ENCODE measurements at regions not wholly inside any gene's neighbourhood (a gene's known extent, or its start where the extent isn't known, plus 50 kb on each side); places are given as distances from the start of the nearest gene placed in this dataset.
"Not testable (repeated sequence)": the region's sequence is repeated elsewhere in the genome, so short reads cannot be mapped to it uniquely, and the experiment has no call there.

- DNase-seq (ENCODE audit: low spot score): no peak
Measured at GRCh38 chr2:58769111-58769863, 528.2 kb upstream of the FANCL start.

GRCh38 chr2:58768715-58769080 is 527.6 kb upstream of the FANCL start:
- no peak for DNase-seq (ENCODE audit: low spot score)

- DNase-seq (ENCODE audit: low spot score): no peak
Measured at GRCh38 chr2:58767828-58768714, 526.9 kb upstream of the FANCL start.

GRCh38 chr2:58764338-58765104 is 523.4 kb upstream of the FANCL start:
- DNase-seq (ENCODE audit: low spot score): no peak

- peak; percentile 52 for DNase-seq (ENCODE audit: low spot score)
Measured at GRCh38 chr2:58762176-58762781, 521.2 kb upstream of the FANCL start.

- no peak for DNase-seq (ENCODE audit: low spot score)
Measured at GRCh38 chr2:58757971-58758370, 516.8 kb upstream of the FANCL start.

- DNase-seq (ENCODE audit: low spot score): no peak
Measured at GRCh38 chr2:58756336-58756735, 515.2 kb upstream of the FANCL start.

- not testable (repeated sequence) for DNase-seq (ENCODE audit: low spot score)
Measured at GRCh38 chr2:58752507-58752906, 511.4 kb upstream of the FANCL start.

GRCh38 chr2:58751676-58752075 is 510.6 kb upstream of the FANCL start:
- not testable (repeated sequence) for DNase-seq (ENCODE audit: low spot score)

- no peak for DNase-seq (ENCODE audit: low spot score)
Measured at GRCh38 chr2:58749041-58749440, 507.9 kb upstream of the FANCL start.

- not testable (repeated sequence) for DNase-seq (ENCODE audit: low spot score)
Measured at GRCh38 chr2:58745334-58745733, 504.2 kb upstream of the FANCL start.

- DNase-seq (ENCODE audit: low spot score): no peak
Measured at GRCh38 chr2:58740426-58740825, 499.3 kb upstream of the FANCL start.

- no peak for DNase-seq (ENCODE audit: low spot score)
Measured at GRCh38 chr2:58739033-58739432, 497.9 kb upstream of the FANCL start.

- DNase-seq (ENCODE audit: low spot score): peak; percentile 46
Measured at GRCh38 chr2:58734365-58734764, 493.2 kb upstream of the FANCL start.

- no peak for DNase-seq (ENCODE audit: low spot score)
Measured at GRCh38 chr2:58732999-58733398, 491.9 kb upstream of the FANCL start.

GRCh38 chr2:58731488-58731869 is 490.4 kb upstream of the FANCL start:
- no peak for DNase-seq (ENCODE audit: low spot score)

GRCh38 chr2:58730764-58731487 is 489.8 kb upstream of the FANCL start:
- DNase-seq (ENCODE audit: low spot score): no peak

- DNase-seq (ENCODE audit: low spot score): no peak
Measured at GRCh38 chr2:58727981-58728656, 487.0 kb upstream of the FANCL start.

- DNase-seq (ENCODE audit: low spot score): no peak
Measured at GRCh38 chr2:58721912-58722591, 480.9 kb upstream of the FANCL start.

All from RKO (cell line).